ENCODE measurements at regions not wholly inside any gene's neighbourhood (a gene's known extent, or its start where the extent isn't known, plus 50 kb on each side); places are given as distances from the start of the nearest gene placed in this dataset.
"Not testable (repeated sequence)": the region's sequence is repeated elsewhere in the genome, so short reads cannot be mapped to it uniquely, and the experiment has no call there.

DNA sequence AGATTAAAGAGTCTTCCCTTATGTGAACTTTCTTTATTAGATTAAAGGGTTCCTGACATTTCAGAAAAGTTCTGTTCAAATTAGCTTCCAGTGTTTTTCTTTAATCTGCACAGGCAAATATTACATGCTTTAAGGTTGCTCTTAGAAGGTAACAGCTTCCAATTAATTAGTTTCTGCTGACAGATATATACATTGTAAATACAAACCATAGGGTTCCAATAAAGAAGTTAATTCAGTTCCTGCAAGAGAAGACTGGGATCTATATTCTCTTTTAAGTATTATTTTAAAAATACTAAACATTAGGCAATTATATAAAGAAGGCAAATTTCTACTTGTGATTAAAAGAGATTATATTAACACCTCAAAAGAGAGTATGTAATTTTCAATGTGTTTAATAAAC, 795.7 kb downstream of the MAT2B start:
- no peak for DNase-seq (ENCODE audit: low spot score)

DNA sequence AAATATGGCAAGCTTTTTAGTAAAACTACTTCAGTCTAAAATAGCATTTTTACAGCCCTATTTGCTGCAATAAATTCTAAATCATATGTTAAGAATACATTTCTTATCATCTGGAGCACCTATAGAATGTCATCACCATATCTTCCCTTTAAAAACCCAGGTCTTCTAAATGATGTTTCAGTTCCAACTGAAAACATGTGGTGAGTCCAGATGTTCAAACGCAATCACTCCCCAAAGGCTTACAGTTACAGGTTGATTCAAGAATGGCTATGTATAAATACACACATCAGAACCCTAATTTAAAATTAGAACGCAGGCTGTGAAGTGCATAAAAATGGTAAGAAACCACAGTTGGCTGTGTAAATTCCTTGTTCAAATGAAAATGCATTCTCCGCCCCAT, 796.3 kb downstream of the MAT2B start:
- DNase-seq (ENCODE audit: low spot score) = no peak

DNA sequence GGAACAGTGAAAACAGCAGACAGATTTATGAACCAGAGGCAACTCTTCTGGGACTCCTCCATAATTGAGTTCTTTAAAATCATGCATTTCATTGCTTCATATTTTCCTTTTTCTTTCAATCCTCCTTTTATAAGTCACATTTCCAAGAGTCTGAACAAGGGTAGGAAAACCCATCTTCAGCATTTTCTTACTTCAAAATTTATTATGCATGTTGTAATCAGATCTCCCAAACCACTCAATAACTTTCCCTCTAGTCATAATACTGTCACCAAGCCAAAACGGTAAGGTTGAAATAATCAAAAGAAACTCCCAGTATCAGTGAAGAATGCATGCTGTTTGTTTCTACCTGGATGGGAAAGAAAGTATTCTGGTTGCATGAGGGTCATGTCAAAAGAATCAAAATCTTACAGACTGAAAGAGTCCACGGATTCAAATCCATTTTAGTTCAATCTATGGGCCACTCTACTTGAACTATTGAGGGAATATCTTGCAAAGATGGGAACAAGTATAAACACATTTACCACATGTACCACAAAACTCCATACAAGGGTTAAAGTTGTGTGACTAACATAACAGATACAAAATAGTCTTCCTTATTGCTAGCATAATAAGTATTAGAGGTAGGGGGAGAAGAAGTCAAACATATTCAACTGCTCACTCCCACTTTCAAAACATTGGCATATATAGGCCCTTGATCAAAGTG, 797.3 kb downstream of the MAT2B start:
- no peak for DNase-seq (ENCODE audit: low spot score)

DNA sequence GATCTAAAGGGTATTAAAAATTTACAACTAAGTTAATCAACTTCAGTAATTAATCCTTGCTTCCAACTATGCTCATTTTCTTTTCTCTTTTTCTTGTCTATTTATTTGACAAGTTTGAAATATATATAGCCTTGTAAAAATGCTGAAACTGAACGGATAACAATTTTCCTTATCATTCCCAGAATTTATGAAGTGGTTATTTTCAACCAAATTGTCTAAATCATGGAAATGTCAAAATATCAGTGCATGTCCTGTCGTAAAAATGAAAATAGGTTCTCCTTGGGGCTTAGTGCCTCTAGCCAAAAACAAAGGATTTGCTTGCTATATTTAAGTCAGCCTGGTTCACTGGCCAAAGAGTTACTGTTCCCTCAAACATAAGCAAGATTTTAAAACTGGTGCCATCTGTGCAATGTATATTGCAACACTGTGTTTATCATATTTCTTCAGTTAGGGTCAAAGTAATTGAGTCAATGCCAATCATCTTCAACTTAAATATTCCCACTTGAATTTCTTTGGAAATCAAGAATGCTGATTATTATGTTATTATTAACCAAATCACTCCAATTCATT, 798.3 kb downstream of the MAT2B start:
- no peak for DNase-seq (ENCODE audit: low spot score)

DNA sequence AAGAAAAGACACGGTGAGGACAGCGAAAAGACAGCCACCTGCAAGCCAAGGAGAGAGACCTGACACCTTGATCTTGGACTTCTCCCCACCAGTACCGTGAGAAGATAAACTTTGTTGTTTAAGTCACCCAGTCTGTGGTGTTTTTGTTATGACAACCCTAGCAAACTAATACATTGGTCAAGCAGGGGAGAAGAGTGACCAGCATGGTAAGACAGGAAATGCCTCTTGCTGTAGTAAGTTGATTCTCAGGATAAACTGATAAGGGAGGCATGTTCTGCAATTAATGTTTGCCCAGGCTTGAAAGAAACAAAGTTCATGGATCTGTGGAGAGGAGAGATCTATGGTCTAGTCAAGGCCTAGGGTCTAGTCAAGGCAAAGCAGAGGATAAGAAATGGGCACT, 801.2 kb downstream of the MAT2B start:
- no peak for DNase-seq (ENCODE audit: low spot score)

DNA sequence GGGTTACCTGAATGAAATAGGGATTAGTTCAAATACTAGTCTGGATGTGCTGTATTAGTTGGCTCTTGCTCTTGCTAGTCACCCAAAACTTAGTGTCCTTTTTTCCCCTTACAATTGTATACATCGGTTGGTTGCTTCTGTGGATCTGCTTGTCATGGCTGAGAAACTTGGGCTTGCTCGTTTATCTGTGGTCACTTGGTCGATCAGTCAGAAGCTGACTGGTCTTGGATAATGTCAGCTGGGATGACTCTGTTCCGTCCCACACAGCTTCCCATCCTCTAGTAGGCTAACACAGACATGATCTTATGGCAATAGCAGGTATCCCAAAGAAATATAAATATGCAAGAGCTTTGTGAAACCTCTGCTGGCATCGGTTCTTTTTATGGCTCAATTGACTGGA, 807.4 kb downstream of the MAT2B start:
- DNase-seq (ENCODE audit: low spot score) = no peak

DNA sequence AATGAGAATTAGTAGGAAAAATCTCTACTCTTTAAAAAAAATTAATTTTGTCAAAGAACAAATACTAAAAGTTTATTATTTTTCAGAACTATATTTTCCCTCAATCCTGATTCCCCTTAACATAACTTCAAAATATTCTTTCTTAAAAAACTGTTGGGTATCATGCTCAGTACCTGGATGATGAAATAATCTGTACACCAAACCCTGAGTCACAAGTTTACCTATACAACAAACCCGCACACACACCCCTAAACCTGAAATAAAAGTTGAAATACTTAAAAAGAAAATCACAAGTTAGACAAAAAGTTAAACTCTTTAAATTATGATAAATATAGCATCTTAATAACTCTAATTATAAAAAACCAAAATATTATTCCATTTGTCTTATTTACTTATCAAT, 812.3 kb downstream of the MAT2B start:
- no peak for DNase-seq (ENCODE audit: low spot score)

DNA sequence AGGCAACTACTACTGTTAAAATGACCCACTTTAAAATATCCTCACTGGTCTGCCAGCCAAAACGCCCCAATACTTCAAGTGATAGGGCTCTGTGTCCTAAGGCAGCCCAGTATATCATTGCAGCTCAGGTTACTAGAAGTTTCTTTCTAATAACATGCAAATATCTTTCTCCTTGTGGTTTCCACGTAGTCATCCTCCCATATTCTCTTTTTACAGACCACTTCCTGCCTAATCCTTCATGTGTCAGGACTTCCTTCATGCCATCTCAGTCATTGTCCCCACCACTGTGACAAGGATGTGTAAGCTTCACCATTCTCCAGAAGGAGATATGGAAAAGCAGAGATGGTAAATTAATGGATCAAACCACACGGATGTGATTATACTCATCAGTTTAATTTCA, 813.7 kb downstream of the MAT2B start:
- DNase-seq (ENCODE audit: low spot score) = no peak

DNA sequence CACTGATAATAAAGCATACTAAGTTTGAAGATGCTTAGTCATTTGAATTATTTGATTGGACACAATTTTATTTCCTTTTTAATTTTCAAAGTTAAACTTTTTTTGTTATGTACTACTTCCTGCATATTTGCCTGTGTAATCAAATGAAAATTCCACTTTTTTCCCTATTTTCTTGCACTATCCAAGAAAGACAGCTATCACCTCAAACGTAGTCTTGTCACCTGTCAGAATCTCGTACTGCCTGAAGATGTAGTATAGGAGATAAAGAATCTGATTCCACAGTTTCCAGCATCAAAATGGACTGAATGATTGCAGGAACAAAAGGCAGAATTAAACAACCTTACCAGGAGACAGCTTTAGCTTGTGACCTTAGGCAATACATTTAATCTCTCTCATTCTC, 818.8 kb downstream of the MAT2B start:
- DNase-seq (ENCODE audit: low spot score) = no peak

DNA sequence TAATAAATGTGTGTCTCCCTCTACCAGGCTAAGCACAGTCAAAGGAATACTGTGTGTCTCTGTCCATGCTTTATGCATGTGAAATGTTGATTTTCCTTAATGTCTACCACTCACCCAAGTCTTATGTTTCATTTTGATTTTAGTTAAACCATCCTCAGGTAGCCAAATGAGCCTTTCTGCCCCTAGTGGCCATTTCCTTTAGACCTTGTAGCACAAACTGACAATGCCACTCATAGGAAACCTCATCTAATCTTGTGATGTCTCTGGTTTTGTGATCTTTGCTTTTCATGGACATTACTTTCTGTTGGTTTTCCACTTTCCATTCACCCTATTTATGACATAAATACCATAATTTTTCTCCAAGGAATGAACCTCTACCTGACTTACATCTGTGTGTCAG, 820.8 kb downstream of the MAT2B start:
- no peak for DNase-seq (ENCODE audit: low spot score)

DNA sequence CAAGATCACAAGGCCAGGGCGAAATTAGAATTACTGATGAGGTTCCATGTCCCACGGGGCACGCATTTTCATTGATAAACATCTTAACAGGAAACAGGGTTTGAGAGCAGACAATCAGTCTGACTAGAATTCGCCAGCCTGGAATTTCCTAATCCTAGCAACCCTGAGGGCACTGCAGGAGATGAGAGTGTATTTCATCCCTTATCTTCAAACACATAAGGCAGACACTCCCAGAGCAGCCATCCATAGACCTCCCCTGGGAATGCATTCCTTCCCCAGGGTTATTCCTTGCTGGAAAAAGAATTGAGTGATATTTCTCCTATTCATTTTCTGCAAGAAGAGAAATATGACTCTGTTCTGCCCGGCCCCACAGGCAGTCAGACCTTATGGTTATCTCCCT, 821.7 kb downstream of the MAT2B start:
- not testable (repeated sequence) for DNase-seq (ENCODE audit: low spot score)

DNA sequence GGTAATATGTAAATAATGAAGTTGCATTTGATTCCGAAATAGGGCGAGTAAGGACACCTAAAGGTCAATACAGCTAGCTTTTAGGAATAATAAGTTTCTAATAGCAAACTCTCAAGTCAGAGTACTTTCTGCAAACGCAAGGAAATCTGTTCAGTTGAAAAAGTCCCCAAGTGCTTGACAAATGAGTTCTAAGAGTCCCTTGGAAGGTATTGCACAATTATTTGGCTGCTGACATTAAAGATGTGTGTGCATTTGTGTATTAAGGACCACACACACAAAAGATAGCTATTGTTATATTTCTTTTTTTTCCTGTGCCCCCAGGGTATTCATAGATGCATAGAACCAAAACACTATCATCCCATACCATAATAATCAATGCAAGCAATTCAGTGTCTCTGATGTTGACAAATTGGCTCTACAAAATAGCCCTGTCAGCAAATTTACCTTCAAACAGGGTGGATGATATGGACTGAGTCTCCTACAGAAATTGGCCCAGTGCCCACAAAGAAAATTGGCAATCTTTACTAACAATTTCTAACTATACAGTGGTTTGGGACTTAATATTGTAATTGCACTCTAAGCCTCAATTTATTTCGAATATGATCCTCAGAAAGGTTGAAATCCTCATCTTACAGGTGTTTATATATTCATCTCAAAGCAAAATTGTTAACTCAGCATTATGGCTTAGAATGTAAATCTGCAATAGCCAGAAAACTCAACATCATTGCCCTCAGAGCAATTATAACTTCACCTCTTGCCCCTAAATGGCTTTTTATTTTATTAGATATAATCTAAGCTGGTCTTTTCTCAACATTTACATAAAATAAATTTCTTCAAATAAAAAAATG, 827.2 kb downstream of the MAT2B start:
- no peak for DNase-seq (ENCODE audit: low spot score)

DNA sequence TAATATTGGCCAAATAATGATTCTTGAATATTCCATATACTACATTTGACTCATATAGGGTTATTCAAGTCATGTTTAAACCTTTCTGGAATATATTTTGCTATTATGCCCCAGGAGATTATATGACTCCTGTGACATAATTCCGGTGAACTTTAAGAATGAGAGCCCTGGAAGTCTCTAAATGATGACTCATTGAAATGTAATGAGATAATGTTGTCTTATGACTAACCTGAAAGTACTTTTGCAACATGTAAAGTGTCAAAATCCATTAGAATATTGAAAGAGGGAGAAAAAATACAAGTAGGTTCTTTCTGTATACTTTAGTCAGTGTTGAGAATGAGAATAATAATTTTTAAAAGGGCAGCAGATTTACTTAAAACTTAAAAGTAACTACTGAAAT, 830.4 kb downstream of the MAT2B start:
- peak; percentile 9 for DNase-seq (ENCODE audit: low spot score)

DNA sequence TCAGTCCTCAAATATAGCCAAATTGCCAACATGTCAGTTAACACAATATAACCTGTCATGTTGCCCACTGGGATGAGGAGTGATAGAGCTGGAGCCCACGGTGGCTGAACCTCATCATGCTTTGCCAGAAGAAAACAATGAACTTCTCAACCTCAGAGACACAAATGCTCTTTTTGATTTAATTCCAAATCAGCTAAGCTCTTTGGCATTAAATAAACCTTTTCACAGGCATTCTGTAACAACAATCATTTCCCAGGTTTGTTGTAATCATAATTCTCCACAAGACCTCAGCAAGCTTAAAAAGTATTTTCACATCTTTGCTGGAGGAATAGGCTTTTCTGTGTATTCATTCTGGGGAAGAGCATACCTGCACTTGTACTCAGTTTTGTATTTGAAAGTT, 830.9 kb downstream of the MAT2B start:
- no peak for DNase-seq (ENCODE audit: low spot score)

DNA sequence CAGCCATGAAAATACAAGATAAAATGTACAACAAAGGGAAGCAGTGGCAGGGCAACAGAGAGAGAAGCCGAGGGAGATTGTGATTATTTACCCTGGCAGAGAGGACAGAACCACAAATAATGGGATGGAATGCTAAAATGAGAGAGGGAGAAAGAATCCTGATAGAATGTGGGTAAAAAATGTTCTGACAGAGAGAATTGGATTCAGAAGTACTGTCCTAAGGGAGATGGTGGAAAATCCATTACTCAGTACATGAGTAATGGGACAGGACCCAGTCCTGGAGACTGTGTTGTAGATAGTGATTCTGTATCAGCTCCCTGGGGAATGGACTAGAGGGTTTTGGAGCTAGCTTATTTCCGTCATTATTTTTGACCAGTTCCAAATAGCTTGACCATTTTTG, 831.5 kb downstream of the MAT2B start:
- DNase-seq (ENCODE audit: low spot score) = no peak

DNA sequence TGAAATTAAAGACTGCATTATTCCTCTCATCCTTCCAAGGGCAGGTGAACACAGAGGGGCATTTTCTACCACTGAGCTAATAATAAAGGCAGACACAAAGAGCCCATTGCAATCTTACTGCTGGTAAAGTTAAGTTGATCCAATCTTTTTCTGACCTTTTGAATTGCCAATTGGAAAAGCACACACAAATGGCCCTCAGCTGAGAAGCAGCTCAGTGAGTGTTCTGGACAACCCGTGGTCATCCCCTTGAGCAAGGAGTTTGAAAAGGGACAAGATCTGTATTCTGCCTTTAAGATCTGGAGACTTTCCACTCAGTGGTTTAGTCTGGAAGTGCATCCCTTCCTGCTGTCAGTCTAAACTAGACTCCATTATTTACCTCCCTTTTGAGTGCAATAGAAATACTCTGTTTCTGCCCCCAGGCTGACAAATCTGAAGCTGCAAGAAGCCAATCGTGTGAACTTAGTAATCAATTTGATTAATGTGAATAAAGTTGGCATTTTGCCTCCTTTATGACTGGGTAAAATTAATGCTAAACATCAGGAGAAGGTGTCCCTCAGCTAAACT, 835.7 kb downstream of the MAT2B start:
- peak; percentile 50 for DNase-seq (ENCODE audit: low spot score)

DNA sequence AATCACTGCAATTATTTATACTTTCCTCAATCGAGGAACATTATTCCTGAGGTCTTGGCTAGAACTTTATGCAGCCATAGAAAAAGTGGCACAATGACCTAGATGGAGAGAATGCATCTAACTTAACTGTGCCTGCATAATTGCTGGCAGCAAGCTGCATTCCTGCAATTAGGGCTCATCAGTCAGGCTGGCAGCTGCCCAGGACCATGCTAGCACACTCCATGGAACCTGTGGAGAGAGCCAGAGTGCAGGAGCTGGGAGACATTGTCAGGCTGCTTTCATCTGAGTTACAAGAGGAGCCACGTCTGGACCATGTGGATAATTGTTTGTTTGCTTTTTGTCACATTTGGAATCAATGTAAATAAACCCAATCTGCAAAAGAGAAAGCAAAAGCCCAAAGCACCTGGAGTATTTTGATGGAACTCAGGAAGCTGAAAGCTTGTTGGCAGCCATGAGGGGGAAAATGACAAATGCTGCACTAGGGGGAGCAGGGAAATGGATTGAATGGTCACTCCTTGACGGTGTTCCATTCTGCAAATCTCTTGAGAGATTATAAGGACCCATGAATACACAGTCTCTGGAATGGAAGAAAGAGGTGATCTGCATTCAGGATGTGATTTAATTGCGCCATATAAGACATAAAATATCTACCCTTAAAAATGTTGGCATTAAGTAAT, 839.9 kb downstream of the MAT2B start:
- DNase-seq (ENCODE audit: low spot score) = no peak

DNA sequence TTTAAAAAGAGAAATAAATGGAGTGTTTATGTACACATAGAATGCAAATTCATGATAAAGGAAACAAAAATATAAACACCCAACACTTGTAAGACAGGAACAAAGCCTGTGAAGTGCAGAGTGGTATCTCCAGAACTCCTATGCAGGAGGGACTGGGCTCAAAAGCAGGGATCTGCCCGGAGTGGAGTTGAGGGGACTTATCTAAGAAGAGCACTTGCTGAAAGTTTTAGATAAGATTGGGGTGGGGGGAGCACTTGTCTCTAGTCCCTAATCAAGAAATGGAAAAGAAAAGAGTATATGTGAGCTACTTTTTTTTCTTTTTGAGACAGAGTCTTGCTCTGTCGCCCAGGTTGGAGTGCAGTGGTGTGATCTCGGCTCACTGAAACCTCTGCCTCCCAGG, 840.4 kb downstream of the MAT2B start:
- no peak for DNase-seq (ENCODE audit: low spot score)

DNA sequence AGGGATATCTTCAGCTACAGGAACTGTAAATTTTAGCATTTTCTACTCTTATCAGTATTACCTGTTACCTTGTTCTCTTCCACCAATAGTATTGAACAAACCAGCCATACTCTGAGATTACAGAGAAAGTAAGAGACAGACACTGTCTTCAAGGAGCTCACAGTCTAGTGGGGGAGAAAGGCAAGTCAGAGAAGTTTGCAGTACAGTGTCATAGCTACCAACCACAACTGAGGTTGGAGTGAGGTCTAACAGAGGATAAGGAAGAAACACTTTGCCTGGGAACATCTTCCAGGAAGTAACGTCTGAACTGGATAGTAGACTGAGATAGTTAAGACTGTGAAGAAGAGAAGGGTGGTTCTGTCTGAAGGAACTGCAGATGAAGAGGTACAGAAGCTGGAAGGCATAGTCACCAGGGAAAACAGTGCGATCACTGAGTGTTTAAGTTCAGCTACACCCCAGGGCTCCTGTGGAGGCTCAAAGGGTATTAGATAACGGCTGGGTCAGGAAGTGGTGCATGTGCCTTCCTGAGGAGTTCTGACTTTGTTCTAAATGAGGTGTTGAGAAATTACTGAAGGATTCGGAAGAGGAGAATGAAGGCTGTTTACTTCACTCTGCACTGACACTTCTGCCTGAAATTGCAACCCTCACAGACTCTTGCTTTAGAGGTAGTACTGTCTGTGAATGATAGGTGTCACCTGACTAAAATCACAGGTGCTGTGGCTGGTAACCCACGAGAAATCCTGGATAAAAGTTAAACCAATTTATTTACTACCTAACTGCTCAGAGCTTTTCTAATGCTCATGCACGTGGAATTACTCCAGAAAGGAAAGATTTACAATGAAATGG, 841.6 kb downstream of the MAT2B start:
- DNase-seq (ENCODE audit: low spot score) = no peak

DNA sequence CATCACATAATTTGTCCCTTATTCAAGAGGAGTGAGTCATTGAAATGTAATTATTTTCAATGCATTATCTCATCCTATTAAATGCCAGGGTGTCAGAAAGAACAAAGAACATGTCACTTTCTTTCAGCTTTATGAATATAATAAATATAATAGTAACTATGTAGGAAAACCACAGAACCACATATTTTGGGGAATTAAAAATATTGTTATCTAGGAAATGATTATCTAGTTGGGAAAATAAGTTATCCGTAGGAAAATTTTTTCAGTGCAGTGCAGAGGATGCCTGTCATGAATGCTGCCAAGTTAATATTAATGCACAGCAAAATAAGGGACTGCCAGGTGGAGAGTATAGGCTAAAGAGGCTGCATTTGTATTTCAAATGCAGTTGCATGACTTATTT, 844.8 kb downstream of the MAT2B start:
- DNase-seq (ENCODE audit: low spot score) = no peak

DNA sequence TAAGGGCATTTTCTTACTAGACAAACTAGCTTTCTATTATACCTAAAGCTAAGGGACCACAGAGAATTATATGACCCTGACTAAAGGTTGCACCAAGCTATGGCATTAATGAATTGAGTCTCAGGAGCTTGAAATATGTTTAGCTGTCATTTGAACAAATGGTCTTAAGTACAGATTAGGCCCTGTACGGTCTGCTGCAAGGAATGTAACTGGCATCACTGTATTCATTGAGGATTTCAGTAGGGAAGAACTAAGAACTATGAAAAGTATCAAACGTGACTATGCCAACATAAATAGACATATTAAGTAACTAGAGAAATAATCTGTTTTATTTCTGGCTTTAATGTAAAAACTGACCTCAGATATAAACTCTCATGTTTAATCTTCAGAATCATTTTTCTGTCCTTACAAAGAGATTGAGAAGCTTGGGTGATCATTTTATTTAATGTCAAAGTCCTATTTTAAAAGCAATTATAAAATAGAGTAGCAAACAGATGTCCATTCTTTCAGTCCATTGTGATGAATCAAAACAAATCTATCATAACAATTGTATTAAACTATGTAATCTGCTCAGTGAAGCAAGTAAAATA, 845.9 kb downstream of the MAT2B start:
- no peak for DNase-seq (ENCODE audit: low spot score)

Data from COLO829 (cell line).